ENCODE measurements at regions not wholly inside any gene's neighbourhood (a gene's known extent, or its start where the extent isn't known, plus 50 kb on each side); places are given as distances from the start of the nearest gene placed in this dataset.

DNA sequence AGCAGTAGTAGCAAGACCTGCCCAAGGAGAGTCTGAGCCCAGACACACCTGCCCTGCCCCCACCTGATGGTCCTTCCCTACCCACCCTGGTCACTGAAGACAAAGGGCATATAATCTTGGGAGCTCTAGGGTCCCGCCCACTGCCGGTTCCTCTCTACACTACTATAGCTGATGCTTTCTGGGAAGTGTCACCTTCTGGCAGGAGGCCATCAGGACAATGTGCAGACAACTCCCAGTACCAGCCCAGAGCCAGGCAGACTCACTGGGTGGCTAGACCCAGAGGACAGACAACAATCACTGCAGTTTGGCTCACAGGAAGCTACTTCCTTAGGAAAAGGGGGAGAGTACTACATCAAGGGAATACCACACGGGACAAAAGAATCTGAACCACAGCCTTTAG is 312.7 kb downstream of the SPRY1 start:
- TF ChIP-seq, protein P1, sequence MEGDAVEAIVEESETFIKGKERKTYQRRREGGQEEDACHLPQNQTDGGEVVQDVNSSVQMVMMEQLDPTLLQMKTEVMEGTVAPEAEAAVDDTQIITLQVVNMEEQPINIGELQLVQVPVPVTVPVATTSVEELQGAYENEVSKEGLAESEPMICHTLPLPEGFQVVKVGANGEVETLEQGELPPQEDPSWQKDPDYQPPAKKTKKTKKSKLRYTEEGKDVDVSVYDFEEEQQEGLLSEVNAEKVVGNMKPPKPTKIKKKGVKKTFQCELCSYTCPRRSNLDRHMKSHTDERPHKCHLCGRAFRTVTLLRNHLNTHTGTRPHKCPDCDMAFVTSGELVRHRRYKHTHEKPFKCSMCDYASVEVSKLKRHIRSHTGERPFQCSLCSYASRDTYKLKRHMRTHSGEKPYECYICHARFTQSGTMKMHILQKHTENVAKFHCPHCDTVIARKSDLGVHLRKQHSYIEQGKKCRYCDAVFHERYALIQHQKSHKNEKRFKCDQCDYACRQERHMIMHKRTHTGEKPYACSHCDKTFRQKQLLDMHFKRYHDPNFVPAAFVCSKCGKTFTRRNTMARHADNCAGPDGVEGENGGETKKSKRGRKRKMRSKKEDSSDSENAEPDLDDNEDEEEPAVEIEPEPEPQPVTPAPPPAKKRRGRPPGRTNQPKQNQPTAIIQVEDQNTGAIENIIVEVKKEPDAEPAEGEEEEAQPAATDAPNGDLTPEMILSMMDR (IDR thresholded peaks at IDR 0.05), result no peak
- TF ChIP-seq POLR2AphosphoS5 (IDR thresholded peaks at IDR 0.05) (no peak), POLR2A (IDR thresholded peaks at IDR 0.05) (no peak), EP300 (IDR thresholded peaks at IDR 0.05) (no peak)

All from suprapubic skin (tissue), 4 donors.